OCI-M1 (cell line): ENCODE measurements at regions not wholly inside any gene's neighbourhood (a gene's known extent, or its start where the extent isn't known, plus 50 kb on each side); places are given as distances from the start of the nearest gene placed in this dataset.
"Not testable (repeated sequence)": the region's sequence is repeated elsewhere in the genome, so short reads cannot be mapped to it uniquely, and the experiment has no call there.

Experiments
- DNase-seq: peaks from one replicate; lab custom pipeline; 2025; lab: John Stamatoyannopoulos, UW

DNA sequence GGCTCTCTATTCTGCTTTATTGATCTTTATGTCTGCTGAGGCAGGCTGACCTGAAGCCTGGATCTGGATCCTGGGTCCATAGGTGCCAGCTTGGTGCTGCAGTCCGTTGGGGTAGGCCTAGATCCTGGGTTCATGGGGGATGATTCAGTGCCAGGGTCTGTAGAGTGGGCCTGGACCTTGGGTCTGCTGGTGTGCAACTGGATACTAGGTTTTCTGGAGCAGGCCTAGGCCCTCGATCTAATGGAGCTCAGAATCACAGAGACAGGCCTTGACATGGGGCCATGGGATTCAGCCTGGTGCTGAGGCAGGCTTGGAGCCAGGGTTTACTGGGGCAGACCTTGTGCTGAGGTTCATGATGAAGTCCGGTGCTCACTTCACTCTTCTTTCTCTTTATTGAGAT, 358.6 kb downstream of the TEX13C start:
- DNase-seq, result no peak

DNA sequence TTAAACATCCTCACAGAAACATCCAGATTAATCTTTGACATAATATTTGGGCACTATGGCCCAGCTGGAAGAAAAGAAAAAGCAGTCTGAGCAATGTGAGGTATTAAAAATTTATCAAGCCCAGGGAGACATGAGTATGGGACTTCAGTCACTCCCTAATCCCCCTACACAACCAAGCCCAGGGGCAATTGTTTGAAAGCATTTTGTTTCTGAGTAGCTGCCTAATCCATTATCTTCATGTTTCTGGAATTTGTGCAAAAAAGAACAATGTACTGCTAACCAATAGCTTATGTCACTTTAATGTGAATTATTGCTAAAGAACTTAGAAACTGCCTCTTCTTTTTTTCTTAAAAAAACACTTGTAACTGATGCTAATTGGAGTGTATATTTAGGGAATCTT, 360.7 kb downstream of the TEX13C start:
- no peak for DNase-seq

DNA sequence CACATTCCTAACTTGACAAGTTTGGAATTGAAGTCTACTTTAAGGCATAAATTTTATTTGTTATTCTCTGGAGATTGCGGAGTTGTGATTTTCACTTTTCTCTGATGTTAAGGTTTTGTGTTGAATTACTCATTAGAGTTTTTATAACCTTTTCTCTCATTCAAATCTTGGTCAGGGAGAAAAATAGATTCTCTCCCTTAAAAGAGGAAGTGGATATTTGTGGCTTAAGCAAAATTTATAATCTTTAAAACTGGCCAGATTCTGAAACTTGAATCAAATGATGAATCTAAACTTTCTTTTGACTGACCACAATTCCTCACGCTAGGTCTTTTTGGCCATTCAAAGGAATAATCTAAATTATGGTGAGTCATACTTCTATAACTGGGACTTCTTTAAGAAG, 361.4 kb downstream of the TEX13C start:
- DNase-seq, result peak; percentile 16

DNA sequence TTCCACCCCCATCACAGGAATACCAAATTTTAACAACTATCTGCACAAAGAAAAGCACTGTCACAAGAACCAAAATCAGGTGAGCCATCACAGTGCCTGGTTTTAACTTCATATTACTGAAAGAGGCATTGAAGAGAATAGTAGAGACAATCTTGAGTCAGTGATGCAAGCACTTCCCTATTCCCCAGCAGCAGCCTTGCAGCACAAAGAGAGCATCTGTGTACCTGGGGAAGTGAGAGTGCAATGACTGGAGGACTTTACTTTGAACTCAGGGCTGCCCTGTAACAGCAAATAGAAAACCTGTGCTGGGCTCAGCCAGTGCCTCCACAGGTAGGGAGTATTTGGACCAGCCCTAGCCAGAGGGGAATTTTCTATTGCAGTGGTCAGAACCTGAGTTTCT, 361.8 kb downstream of the TEX13C start:
- DNase-seq, result peak; percentile 1

DNA sequence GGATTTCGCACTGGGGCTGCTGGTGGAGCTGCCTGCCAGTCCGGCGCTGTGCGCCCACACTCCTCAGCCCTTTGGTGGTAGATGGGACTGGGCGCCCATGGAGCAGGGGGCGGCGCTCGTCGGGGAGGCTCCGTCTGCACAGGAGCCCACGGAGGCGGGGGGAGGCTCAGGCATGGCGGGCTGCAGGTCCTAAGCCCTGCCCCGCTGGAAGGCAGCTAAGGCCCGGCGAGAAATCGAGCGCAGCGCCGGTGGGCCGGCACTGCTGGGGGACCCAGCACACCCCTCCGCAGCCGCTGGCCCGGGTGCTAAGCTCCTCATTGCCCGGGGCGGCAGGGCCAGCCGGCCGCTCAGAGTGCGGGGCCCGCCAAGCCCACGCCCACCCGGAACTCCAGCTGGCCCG, 370.9 kb downstream of the TEX13C start:
- DNase-seq, result not testable (repeated sequence)

DNA sequence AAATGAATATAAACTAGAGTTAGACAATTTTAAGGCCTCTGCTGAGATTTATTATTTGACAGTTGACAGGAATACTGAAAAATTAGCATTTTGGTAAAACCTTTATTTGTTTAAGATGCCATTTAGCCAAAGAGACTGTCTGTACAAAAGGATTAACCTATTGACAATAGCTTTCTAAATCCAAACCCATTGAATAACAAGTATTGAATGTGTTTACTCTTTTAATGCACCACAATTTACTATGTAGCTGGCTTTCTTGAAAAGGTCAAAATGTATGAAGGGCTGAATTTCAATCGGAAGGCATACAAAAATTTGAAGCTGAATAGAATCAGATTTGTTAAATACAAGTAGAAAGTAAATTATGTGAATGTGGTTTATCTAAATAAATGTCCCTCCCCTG, 374.5 kb downstream of the TEX13C start:
- DNase-seq, result no peak

DNA sequence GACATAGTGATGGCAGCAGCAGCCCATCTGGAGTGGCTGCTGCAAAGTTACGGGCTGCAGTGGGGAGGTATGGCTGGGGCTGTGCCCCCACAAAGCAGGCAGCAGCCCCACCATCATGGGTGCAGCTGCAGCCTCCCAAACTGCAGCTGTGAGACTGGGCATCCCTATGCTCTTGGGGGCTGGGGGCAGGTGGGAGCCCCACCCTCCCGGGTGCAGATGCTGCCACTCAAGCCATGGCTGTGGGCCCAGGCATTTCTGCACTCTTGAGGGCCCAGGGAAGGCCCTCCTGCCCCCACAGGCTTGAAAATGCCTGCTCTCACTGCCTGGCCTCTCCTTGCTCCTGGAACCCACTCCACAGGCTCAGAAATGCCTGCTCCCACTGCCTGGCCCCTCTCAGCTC, 389.4 kb downstream of the TEX13C start:
- DNase-seq, result no peak

DNA sequence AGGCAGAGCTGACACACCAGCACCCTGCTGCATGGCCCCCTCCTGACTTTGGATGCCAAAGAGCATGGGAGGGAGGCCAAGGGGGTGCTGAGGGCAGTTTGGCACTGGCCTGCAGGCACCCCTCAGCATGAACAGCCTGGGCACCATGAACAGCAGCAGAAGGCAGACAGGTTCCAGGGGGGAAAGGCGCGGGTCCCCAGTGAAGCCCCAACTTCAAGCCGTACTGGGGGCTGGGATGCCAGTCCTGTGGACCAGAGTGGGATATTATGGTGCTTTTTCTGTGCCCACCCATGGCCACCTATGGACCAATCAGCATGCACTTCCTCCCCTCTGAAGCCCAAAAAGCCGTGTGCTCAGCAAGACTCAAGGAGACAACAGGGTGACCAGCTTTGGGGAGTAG, 389.9 kb downstream of the TEX13C start:
- DNase-seq, result no peak

DNA sequence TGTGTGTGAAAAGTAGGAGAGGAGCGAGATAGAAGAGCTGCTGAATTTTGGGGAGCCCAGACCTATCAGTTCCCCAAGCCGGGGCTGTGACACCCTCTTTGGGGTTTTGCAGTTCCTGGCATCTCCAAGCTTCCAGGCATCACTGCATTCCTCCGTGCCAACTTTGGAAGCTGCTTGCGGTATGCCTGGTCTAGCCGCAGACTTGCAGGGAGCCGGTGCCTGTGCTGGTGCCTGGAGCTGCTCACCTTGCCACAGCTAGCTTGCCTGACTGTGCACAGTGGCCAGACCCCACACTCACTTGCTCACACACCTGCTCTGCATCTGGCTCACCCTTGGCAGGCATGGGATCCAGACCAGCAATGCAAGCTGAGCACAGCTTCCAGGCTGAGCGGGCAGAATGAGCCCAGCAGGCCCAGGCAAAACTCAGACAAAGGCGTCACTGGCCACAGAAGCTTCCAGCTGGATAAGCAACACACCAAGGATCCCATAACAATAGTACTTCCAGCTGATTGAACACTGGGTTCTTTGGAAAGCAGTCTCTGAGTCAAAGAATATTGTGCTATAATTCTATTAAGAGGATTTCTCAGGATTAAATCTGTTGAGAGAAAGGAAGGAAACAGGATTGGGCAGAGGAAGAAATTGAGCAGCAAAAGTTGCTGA, 390.9 kb downstream of the TEX13C start:
- no peak for DNase-seq

DNA sequence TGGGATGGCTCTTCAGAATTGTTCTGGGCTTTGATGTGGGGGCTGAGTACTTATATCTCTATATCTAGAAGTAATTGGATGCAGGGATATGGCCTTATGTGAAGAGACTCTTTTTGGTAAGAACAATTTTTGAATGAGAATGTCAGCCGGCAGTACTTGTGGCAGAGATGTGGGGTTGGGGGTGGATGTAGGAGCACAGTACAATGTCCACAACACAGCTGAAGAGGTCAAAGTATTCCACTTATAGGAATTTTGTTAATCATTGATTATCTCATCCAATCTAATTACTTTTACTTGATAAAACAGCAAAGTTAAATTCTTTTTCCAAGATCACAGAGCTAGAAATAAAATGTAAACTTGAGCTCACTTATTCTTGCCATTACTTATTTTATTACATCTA, 391.4 kb downstream of the TEX13C start:
- no peak for DNase-seq

DNA sequence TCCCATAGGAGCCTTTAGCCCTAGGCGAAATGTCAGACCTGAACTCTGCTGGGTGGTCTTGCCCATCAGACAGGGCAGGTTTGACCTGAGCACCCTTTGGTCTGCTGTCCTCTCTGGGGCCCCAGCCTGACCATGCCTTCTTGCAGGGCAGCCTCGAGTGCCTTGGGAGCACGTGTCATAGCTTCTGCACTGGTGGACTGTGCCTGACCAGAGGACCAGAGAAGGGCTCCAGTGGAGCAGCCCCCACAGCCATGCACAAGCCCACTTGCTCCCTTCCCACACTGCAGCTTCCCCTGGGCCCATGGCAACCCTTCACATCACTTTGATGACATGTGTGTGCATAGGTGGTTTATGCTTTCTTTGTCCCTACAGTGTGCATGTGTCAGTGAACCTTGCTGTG, 394.0 kb downstream of the TEX13C start:
- DNase-seq, result no peak

DNA sequence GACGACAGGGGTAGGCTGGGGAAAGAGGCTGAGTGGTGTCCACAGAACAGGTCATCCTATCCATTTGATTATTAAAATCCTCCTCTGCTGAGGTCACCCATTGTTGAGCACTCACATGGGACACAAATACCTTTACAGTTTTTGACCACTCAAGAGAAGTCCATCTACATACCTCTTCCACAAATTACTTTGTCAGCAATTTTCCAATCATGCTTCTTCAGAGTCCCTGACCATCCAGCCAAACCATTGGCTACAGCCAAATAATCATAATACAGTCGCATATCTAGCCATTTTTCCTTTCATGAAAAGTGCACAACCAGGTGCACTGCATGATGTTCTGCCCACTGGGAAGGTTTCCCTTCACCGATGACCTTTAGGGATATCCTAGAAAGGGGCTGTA, 407.4 kb downstream of the TEX13C start:
- DNase-seq, result no peak

DNA sequence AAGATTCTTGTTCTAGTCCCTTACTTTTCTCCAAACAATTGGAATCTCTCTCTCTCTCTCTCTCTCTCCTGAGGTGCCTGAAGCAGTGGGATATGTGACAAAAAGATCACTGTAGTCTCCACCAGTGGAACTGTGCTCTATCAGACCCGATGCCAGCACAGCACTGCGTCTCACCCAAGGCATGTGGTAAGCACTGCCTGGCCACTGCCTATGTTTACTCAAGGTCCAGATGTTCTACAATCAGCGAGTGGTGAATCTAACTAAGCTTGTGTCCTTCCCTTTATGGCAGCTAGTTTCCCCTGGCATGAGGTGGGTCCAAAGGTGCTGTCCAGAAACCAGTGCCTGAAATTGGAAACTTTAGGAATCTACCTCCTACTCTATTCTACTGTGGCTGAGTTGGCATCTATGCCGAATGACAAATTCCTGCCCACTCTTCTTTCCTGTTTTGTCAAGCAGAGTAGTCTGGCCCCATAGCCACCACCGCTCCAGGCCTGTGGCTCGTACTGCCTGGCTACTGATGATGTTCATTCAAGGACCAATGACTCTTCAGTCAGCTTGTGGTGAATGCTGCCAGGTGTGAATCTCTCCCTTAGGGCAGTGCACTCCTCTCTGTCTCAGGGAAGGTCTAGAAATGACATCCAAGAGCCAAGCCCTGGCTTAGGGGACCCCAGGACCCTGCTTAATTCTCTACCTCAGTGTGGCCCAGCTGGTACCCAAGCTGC, 416.5 kb downstream of the TEX13C start:
- DNase-seq, result no peak

DNA sequence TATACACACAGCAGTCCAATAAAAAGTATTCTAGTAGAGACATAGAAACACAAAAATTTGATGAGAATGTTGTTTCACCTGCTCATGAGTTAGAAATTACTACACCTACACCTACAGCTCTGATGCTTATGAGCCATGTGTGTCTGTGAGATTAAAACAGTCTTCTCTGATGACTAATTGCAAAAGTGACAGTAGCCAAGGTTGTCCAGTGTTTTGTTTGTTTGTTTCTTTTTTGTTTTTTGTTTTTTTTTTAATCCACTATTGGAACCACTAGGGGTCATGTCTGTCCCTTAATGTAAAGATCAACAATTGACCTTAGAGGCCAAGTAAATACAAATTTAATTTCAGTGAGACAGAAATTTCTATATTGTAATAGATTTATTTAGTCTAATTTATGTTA, 423.1 kb downstream of the TEX13C start:
- DNase-seq, result no peak

DNA sequence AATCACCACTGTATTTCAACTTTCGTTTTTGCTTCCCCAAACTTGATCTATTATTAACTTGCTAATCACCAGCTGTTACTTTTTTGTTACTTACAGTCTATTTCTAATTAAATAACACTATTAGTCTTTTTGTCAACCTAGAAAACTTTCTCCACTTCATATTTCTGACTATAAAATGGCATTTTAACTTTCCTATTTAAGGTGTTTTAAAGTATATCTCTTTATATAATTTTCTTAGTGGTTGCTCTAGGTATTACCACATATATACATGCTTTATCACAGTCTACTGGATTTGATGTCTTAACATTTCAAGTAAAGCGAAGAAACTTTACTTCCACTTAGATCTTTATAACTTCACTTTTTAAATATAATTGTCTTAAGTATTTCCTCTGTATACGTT, 421.2 kb downstream of the DCAF12L2 start:
- DNase-seq, result no peak

DNA sequence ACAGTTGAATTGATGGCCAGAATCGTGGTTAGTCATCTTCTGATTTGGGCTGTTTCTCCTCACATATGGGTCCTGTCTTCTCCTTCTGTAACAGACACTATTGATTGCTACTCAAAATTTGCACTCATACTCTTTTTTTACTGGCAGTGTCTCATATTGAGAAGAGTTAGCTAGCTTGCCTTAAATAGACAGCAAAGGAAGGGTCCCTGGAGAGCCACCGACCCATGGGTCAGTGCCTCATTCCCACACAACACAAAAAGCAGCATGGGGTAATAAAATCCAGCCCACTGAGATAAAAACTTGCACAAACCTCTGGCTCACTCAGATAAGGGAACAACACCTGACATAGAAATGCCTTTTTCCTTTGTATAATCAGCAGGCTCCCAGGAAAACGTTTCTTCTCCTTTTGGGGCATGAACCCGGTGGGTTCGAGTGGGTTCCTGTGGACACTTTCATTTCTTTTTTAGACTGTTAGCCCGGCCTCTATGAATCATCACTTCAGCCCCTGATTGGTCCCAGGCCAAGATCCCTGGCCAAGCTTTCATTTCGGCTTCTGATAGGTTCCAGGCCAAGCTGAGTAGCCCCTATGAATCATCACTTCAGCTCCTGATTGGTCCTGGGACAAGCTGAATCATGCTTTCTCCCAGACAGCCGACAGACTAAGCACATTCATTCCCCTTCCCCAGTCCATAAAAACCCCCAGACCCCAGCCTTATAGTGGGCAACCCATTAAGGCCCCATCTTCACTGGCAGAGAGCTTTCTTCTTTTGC, 408.1 kb downstream of the DCAF12L2 start:
- DNase-seq, result peak; percentile 93

DNA sequence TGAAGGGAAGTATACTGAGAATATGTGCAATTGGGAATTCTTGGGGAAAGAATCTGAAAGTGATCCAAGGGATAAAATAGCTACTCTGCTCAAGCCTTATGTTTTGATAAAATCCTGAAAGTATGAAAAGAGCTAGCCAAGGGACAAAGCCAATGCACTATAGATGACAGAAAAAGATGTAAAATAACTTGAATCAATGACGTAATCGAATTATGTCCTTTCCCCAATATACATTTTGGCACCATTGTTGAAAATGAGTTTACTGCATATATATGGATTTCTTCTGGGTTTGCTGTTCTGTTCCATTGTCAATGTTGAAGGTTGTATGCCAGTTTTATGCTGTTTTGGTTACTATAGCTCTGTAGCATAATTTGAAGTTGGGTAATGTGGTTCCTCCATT, 407.3 kb downstream of the DCAF12L2 start:
- DNase-seq, result no peak

DNA sequence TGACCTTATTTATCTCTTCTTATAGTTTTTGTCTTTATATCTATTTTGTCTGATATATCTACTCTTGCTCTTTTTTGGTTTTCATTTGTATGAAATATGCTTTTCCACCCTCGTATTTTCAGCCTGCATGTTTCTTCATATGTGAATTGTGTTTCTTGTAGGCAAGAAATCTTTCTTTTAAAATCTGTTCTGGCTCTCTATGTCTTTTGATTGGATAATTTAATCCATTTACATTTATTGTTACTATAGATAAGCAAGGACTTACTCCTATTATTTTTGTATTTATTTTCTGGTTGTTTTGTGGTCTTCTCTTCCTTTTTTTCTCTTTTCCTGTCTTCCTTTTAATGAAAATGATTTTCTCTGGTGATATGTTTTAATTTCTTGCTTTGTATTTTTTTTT, 403.1 kb downstream of the DCAF12L2 start:
- no peak for DNase-seq

DNA sequence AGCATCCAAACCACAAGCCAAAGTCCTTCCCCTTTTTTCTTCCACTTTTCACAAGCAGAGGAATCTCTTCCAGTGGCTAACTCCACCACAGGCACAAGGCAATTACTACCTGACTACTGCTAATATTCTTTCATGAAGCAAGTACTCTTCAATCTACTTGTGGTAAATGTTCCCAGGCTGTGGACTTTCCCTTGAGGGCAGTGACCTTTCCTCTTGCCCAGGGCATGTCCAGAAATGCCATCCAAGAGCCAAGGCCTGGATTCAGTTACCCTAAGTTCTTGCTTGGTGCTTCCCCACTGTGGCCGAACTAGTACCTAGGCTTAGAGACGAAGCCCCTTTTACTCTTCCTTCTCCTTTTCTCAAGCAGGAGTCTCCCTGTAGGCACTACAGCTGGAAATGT, 400.7 kb downstream of the DCAF12L2 start:
- peak; percentile 40 for DNase-seq

DNA sequence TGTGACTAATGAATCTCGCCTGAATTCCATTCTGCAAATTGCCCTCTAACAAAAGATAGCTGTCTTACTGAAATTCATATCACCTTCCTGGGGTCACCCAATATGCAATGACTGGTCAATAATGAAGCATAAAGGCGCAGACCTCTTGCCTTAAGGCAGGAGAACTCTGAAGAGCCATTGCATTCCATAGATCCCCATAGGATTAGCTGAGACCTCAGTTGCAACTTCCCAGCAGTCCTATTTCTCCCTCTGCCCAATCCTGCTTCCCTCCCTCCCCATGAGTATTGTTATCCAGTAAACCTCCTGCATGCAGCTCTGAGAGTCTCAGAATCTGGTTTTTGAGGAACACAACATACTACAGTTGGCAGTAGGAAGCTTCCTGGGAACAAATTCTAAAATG, 396.5 kb downstream of the DCAF12L2 start:
- DNase-seq, result no peak

DNA sequence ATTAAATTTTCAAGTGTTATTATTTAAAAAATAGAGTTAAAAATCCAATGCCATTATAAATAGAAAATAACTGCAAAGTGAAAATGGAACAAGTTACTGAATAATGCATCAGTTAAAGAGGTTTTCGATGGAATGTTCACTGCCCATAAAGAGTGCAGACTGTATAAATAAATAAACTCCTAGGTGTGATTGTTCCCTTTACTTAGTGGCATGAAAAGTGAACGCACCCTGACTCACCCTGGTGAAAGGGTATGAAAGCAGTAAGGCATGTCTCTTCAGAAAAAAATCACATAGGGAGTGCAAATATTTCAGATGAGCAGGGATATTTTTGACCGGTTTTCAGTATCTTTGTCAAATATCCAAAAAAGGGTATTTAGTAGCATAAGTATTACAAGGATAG, 387.8 kb downstream of the DCAF12L2 start:
- DNase-seq, result no peak

DNA sequence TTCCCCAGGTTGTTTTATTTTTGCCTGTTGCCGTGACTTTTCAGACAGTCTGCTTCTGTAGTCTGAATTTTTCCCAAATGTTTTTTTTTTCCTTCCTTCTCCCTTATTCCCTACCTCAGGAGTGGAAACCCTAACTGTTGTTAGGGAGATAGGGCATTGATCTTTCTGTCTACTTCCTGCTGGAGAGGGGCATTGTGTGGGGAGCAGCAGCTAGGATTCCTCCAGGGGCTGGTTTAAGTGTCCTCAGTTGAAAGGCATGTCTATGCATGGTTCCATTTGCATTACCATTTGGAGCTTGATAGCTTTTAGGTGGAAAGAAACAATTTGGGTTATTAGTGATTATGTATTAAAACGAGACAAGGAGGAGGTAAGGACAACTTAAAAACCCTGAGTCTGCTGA, 383.9 kb downstream of the DCAF12L2 start:
- no peak for DNase-seq

DNA sequence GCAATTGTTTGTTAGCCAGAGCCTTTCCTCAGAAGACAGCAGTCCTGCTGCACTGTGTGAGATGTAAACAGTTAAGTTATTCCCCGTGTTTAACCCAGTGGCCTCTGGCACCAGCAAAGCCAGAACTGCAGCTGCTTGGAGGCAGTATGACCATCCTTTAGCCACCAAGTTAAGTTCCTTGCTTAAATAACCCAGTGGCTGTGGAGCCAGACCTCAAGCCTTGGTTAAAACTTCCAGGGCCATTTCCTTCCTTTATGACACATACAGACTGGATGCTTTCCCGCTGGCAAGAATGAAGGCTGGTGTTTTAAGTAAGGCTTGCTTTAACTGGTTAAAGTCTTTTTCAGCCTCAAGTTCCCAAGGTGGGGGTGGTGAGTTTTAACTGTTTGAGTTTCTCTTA, 379.8 kb downstream of the DCAF12L2 start:
- DNase-seq, result no peak
